GM18909 (cell line): ENCODE measurements at regions not wholly inside any gene's neighbourhood (a gene's known extent, or its start where the extent isn't known, plus 50 kb on each side); places are given as distances from the start of the nearest gene placed in this dataset.
"Not testable (repeated sequence)": the region's sequence is repeated elsewhere in the genome, so short reads cannot be mapped to it uniquely, and the experiment has no call there.

Source experiments
- ATAC-seq: cut with Tn5 transposase; IDR thresholded peaks from one replicate; pipeline ENCODE4 v1.9.1; 2021; ENCODE audit warnings: mild to moderate bottlenecking; ENCODE audit not compliant: unreplicated experiment, poor library complexity

- ATAC-seq, result not testable (repeated sequence)
Measured at GRCh38 chr7:76852787-76853584, 179.2 kb downstream of the SPDYE17 start.

GRCh38 chr7:76852362-76852761 is 179.8 kb downstream of the SPDYE17 start:
- ATAC-seq, result not testable (repeated sequence)

- ATAC-seq, result not testable (repeated sequence)
Measured at GRCh38 chr7:76851617-76852016, 180.5 kb downstream of the SPDYE17 start.

GRCh38 chr7:76849887-76850563 is 182.1 kb downstream of the SPDYE17 start:
- not testable (repeated sequence) for ATAC-seq

- ATAC-seq, result not testable (repeated sequence)
Measured at GRCh38 chr7:76839879-76840278, 192.3 kb downstream of the SPDYE17 start.

GRCh38 chr7:76839214-76839613 is 192.9 kb downstream of the SPDYE17 start:
- not testable (repeated sequence) for ATAC-seq

GRCh38 chr7:76838357-76838756 is 193.8 kb downstream of the SPDYE17 start:
- ATAC-seq, result not testable (repeated sequence)

GRCh38 chr7:76829233-76829632 is 202.2 kb upstream of the POMZP3 start:
- not testable (repeated sequence) for ATAC-seq

GRCh38 chr7:76826181-76826580 is 199.1 kb upstream of the POMZP3 start:
- ATAC-seq, result not testable (repeated sequence)

- not testable (repeated sequence) for ATAC-seq
Measured at GRCh38 chr7:76809856-76810255, 182.8 kb upstream of the POMZP3 start.

GRCh38 chr7:76807588-76808100 is 180.6 kb upstream of the POMZP3 start:
- ATAC-seq, result not testable (repeated sequence)

- not testable (repeated sequence) for ATAC-seq
Measured at GRCh38 chr7:76806460-76806859, 179.4 kb upstream of the POMZP3 start.

GRCh38 chr7:76806010-76806409 is 178.9 kb upstream of the POMZP3 start:
- ATAC-seq, result not testable (repeated sequence)

- ATAC-seq, result not testable (repeated sequence)
Measured at GRCh38 chr7:76805262-76805661, 178.2 kb upstream of the POMZP3 start.

GRCh38 chr7:76797639-76798038 is 170.6 kb upstream of the POMZP3 start:
- ATAC-seq, result not testable (repeated sequence)

- ATAC-seq, result not testable (repeated sequence)
Measured at GRCh38 chr7:76780693-76781092, 153.6 kb upstream of the POMZP3 start.

- not testable (repeated sequence) for ATAC-seq
Measured at GRCh38 chr7:76774279-76774678, 147.2 kb upstream of the POMZP3 start.

GRCh38 chr7:76771980-76772379 is 144.9 kb upstream of the POMZP3 start:
- ATAC-seq, result not testable (repeated sequence)

- ATAC-seq, result not testable (repeated sequence)
Measured at GRCh38 chr7:76763977-76764376, 136.9 kb upstream of the POMZP3 start.

GRCh38 chr7:76760546-76761220 is 133.6 kb upstream of the POMZP3 start:
- ATAC-seq, result not testable (repeated sequence)

GRCh38 chr7:76739538-76739937 is 112.5 kb upstream of the POMZP3 start:
- ATAC-seq, result not testable (repeated sequence)
